Activated T-cell treated with anti-CD3 and anti-CD28 coated beads, Interleukin-2, amount 50 U/mL, for 24 hours (primary cell): ENCODE measurements at regions not wholly inside any gene's neighbourhood (a gene's known extent, or its start where the extent isn't known, plus 50 kb on each side); places are given as distances from the start of the nearest gene placed in this dataset.
"Not testable (repeated sequence)": the region's sequence is repeated elsewhere in the genome, so short reads cannot be mapped to it uniquely, and the experiment has no call there.

Source experiments
- DNase-seq: peaks from one replicate; pipeline ENCODE4 v3.0.0-alpha.2; 2020
- H3K27ac Mint-ChIP-seq: 2 replicates; pipeline ENCODE4 v1.8.0; 2020; ENCODE audit warnings: mild to moderate bottlenecking, mixed read lengths
- H3K27me3 Mint-ChIP-seq: 2 replicates; pipeline ENCODE4 v1.8.0; 2020; ENCODE audit warnings: mixed read lengths
- H3K36me3 Mint-ChIP-seq: 2 replicates; pipeline ENCODE4 v1.8.0; 2020; ENCODE audit warnings: low read depth, mixed read lengths
- H3K4me1 Mint-ChIP-seq: 2 replicates; pipeline ENCODE4 v1.8.0; 2020; ENCODE audit warnings: low read depth, mixed read lengths
- H3K4me3 Mint-ChIP-seq: 2 replicates; pipeline ENCODE4 v1.8.0; 2020; ENCODE audit warnings: mild to moderate bottlenecking, moderate library complexity, mixed read lengths
- H3K9me3 Mint-ChIP-seq: 2 replicates; pipeline ENCODE4 v1.8.0; 2020; ENCODE audit warnings: mixed read lengths

GRCh38 chr10:26621243-26621888, 76.1 kb upstream of the PDSS1 start:
- H3K4me3 Mint-ChIP-seq: no peak overlapping the region
- no peaks in the 10 kb centered on the region for H3K36me3 Mint-ChIP-seq

GRCh38 chr10:26621889-26622711, 75.4 kb upstream of the PDSS1 start:
- peak; percentile 57 for DNase-seq

More at GRCh38 chr10:26621243-26621888, 76.1 kb upstream of the PDSS1 start:
- Mint-ChIP-seq H3K27me3 (peaks cover 23% of the 10 kb centered on the region), H3K27ac (no peak overlapping the region), H3K4me1 (peaks cover 21% of the 10 kb centered on the region), H3K9me3 (no peaks in the 10 kb centered on the region)
- DNase-seq: no peak

DNA sequence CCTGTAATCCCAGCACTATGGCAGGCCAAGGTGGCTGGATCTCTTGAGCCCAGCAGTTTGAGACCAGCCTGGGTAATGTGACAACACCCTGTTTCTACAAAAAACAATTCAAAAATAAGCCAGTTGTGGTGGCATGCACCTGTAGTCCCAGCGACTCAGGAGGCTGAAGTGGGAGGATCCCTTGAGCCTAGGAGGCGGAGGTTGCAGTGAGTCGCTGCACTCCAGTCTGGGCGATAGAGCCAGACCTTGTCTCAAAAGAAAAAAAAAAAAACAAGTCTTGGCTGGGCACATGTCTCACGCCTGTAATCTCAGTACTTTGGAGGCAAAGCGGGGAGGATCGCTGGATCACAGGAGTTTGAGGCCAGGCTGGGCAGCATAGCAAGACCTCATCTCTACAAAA, 74.6 kb upstream of the PDSS1 start:
- DNase-seq: no peak
- Mint-ChIP-seq H3K27ac (peak overlapping the region; percentile 16), H3K36me3 (no peaks in the 10 kb centered on the region), H3K4me1 (peaks cover 21% of the 10 kb centered on the region), H3K27me3 (peaks cover 23% of the 10 kb centered on the region), H3K9me3 (no peaks in the 10 kb centered on the region), H3K4me3 (peak overlapping the region; percentile 19)

More at GRCh38 chr10:26621889-26622711, 75.4 kb upstream of the PDSS1 start:
- Mint-ChIP-seq H3K27me3 (peaks cover 23% of the 10 kb centered on the region), H3K27ac (no peak overlapping the region), H3K4me1 (peaks cover 21% of the 10 kb centered on the region), H3K36me3 (no peaks in the 10 kb centered on the region), H3K4me3 (peak overlapping the region; percentile 54), H3K9me3 (no peaks in the 10 kb centered on the region)

GRCh38 chr10:26624006-26624405, 73.5 kb upstream of the PDSS1 start:
- Mint-ChIP-seq H3K4me3 (no peak overlapping the region), H3K9me3 (no peaks in the 10 kb centered on the region), H3K27ac (no peak overlapping the region), H3K36me3 (no peaks in the 10 kb centered on the region), H3K4me1 (peaks cover 21% of the 10 kb centered on the region), H3K27me3 (peaks cover 23% of the 10 kb centered on the region)
- DNase-seq: no peak

- no peak for DNase-seq
- Mint-ChIP-seq H3K27ac (no peak overlapping the region), H3K9me3 (no peaks in the 10 kb centered on the region), H3K4me1 (peaks cover 21% of the 10 kb centered on the region), H3K27me3 (peaks cover 23% of the 10 kb centered on the region), H3K36me3 (no peaks in the 10 kb centered on the region), H3K4me3 (no peak overlapping the region)
These were observed 71.4 kb upstream of the PDSS1 start for GRCh38 chr10:26626066-26626465.

GRCh38 chr10:26627324-26627723, 70.2 kb upstream of the PDSS1 start:
- Mint-ChIP-seq H3K27me3 (peaks cover 19% of the 10 kb centered on the region), H3K36me3 (no peaks in the 10 kb centered on the region), H3K4me1 (peaks cover 15% of the 10 kb centered on the region), H3K27ac (no peak overlapping the region), H3K4me3 (no peak overlapping the region), H3K9me3 (no peaks in the 10 kb centered on the region)
- no peak for DNase-seq

DNA sequence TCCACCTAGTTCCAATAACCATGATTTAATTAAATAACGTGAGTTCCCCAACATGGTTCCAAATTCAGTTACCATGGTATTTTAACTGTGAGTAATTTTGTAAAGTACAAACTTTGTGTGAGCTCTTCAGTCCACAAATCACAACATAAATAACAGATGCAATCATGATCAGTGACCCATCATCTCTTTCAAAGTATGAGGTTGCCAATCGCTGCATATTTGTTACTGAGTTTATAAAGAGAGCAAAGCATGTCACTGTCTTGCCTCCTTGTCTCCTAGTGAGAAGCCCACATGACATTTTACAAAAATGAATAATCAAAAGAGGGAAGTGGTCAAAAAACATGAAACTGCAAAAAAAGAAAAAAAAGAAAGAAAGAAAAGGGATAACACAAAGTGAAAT, 69.1 kb upstream of the PDSS1 start:
- Mint-ChIP-seq H3K27ac (no peak overlapping the region), H3K27me3 (peaks cover 17% of the 10 kb centered on the region), H3K9me3 (no peaks in the 10 kb centered on the region), H3K36me3 (no peaks in the 10 kb centered on the region), H3K4me1 (peaks cover 9% of the 10 kb centered on the region), H3K4me3 (no peak overlapping the region)
- DNase-seq: no peak

DNA sequence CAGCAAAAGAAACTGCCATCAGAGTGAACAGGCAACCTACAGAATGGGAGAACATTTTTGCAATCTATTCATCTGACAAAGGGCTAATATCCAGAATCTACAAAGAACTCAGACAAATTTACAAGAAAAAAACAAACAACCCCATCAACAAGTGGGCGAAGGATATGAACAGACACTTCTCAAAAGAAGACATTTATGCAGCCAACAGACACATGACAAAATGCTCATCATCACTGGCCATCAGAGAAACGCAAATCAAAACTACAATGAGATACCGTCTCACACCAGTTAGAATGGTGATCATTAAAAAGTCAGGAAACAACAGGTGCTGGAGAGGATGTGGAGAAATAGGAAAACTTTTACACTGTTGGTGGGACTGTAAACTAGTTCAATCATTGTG, 65.3 kb upstream of the PDSS1 start:
- H3K27me3 Mint-ChIP-seq, H3K36me3 Mint-ChIP-seq, H3K4me1 Mint-ChIP-seq, H3K4me3 Mint-ChIP-seq, H3K27ac Mint-ChIP-seq, H3K9me3 Mint-ChIP-seq, DNase-seq: not testable (repeated sequence)

- DNase-seq, H3K4me3 Mint-ChIP-seq, H3K36me3 Mint-ChIP-seq, H3K27me3 Mint-ChIP-seq, H3K4me1 Mint-ChIP-seq, H3K9me3 Mint-ChIP-seq, H3K27ac Mint-ChIP-seq: not testable (repeated sequence)
These were observed 63.4 kb upstream of the PDSS1 start for GRCh38 chr10:26634111-26634510.

DNA sequence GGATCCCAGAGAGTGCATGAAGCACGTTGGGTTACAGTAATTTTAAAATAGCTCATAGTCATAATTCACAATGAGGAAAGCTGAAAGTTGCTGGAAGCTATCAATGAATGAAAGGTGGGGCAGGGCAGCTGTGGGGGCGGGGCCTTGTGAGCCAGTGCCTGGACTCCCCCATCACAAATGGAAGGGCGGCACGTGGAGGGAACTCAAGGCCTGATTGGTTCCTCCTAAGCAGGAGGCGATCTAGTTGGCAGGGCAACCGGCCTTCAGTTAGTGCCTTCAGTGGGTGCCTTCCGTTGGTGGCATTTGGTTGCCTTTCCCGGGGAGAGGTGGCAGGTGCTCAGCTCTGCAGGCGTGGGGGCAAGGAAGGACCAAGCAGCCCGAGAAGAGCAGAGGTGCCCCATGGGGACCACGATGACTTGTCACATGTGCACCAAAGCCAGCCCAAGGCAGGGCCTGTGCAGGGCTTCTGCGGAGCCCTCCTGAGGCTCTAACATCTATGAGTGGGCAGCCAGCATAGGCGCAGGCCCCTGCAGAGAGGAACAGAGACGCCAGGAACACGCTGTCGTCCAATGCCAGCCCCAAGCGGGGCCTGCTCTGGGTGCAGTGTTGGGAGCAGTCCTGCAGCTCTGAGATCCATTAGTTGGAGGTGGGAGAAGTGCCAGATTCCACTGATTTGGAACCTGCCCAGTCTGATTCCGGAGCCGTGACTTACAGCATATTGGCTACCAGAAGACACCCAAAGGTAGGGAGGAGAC, 59.8 kb upstream of the PDSS1 start:
- Mint-ChIP-seq H3K27me3 (no peaks in the 10 kb centered on the region), H3K4me1 (peaks cover 2% of the 10 kb centered on the region), H3K9me3 (no peaks in the 10 kb centered on the region), H3K36me3 (no peaks in the 10 kb centered on the region), H3K27ac (no peak overlapping the region), H3K4me3 (no peak overlapping the region)
- DNase-seq: no peak

DNA sequence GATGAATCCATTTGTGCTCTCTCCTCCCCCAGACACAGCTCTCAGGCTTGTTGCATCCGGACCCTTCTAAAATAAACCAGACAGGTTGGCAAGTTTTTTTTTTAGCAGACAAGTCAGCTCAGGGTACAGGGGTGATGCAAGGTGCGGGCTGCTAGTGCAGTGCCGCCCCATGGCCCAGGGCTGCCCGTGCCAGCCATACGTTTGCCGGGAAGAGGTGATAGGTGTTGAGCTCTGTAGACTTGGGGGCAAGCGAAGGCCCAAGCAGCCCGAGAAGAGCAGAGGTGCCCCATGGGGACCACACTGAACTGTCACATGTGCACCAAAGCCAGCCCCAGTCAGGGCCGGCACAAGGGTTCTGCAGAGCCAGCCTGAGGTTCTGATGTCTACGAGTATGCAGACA, 57.1 kb upstream of the PDSS1 start:
- H3K27me3 Mint-ChIP-seq: no peaks in the 10 kb centered on the region
- no peak overlapping the region for H3K4me3 Mint-ChIP-seq
- no peaks in the 10 kb centered on the region for H3K36me3 Mint-ChIP-seq
- peaks cover 2% of the 10 kb centered on the region for H3K4me1 Mint-ChIP-seq
- DNase-seq: no peak
- H3K27ac Mint-ChIP-seq: no peak overlapping the region
- no peaks in the 10 kb centered on the region for H3K9me3 Mint-ChIP-seq

DNA sequence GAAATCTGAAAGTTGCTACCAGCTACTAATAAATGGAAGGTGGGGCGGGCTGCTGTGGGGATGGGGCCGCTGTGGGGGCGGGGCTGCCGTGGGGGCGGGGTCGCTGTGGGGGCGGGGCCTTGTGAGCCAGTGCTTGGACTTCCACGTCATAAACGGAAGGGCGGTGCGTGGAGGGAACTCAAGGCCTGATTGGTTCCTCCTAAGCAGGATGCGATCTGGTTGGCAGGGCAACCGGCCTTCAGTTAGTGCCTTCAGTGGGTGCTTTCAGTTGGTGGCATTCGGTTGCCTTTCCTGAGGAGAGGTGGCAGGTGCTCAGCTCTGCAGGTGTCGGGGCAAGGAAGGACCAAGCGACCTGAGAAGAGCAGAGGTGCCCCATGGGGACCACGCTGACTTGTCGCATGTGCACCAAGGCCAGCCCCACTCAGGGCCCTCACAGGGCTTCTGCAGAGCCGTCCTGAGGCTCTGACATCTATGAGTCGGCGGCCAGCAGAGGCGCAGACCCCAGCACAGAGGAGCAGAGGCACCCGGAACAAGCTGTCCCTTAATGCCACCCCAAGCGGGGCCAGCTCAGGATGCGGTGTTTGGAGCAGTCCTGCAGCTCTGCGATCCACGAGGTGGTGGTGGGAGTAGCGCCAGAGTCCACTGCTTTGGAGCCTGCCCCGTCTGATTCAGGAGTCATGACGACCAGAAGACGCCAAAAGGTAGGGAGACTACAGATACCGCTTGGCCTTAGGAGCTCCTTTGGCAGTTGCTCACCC, 54.4 kb upstream of the PDSS1 start:
- Mint-ChIP-seq H3K4me1 (peaks cover 11% of the 10 kb centered on the region), H3K4me3 (no peak overlapping the region), H3K9me3 (no peaks in the 10 kb centered on the region), H3K27me3 (no peaks in the 10 kb centered on the region), H3K36me3 (no peaks in the 10 kb centered on the region), H3K27ac (no peak overlapping the region)
- DNase-seq: no peak

DNA sequence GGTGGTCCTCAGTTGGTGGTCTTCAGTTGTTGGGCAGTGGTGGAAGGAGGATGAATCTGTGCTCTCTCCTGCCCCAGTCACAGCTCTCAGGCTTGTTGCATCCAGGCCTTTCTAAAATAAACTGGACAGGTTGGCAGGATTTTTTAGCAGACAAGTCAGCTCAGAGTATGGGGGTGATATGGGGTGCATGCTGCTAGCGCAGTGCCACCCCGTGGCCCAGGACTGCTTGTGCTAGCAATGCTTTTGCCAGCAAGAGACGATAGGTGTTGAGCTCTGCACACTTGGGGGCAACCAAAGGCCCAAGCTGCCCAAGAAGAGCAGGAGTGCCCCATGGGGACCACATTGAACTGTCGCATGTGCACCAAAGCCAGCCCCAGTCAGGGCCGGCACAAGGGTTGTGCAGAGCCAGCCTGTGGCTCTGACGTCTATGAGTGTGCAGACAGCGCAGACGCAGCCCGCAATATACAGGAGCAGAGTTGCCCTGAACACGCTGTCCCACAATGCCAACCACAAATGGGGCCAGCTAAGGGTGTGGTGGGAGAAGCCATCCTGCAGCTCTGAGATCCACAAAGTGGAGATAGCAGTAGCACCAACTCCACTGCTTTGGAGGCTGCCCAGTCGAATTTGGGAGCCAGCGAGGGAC, 49.8 kb upstream of the PDSS1 start:
- Mint-ChIP-seq H3K4me1 (peaks cover 9% of the 10 kb centered on the region), H3K27me3 (no peaks in the 10 kb centered on the region), H3K27ac (no peak overlapping the region), H3K9me3 (no peaks in the 10 kb centered on the region), H3K4me3 (no peak overlapping the region), H3K36me3 (no peaks in the 10 kb centered on the region)
- DNase-seq: no peak
